ENCODE measurements at regions not wholly inside any gene's neighbourhood (a gene's known extent, or its start where the extent isn't known, plus 50 kb on each side); places are given as distances from the start of the nearest gene placed in this dataset.

DNA sequence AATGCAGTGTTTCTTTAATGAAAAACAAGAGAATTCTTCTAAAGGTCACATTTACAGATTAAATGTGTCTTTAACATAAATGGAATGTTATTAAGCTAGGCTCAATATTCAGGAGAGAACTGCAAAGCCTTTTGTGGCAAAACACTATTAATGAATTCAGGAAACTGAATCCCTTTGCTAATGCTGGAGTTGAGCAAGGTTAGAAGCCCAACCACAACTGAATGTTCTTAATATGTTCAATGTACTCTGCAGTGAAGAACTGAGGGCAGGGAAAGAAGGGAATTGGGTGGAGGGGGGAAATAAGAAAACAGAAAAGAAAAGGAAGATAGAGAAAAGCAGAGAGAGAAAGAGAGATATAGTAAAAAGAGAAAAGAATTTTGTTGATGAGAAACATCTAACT, 276.7 kb upstream of the TMEM161B start:
- Histone ChIP-seq H4K5ac (ENCODE audit: insufficient read length, low read depth, low read length) (no peak overlapping the region), H2BK5ac (ENCODE audit: low read depth, low read length) (no peak overlapping the region), H2BK15ac (ENCODE audit: low read length) (no peak overlapping the region), H2AK5ac (ENCODE audit: low read depth, low read length) (no peak overlapping the region), H3K4me1 (replicated peaks in 1 of 4; ENCODE audit: control insufficient read depth in 3 of 4, insufficient read depth in 4 of 4, low read length in 3 of 4) (peaks cover 0 to 3% (median 0%) of the 10 kb centered on the region in 4 experiments; a peak in 1 of 7 replicates), H3K14ac (ENCODE audit: insufficient read length) (no peak overlapping the region), H3K23me2 (ENCODE audit: low read depth, low read length) (no peaks in the 10 kb centered on the region), H3K9ac (replicated peaks in 1 of 4; ENCODE audit: extremely low read depth in 1 of 4, low read depth in 3 of 4, low read length in 3 of 4) (no peak overlapping the region), H3K4ac (replicated peaks; ENCODE audit: insufficient read length, low read depth, low read length) (no peak overlapping the region), H3K79me1 (ENCODE audit: low read depth, low read length) (no peaks in the 10 kb centered on the region), H4K20me1 (replicated peaks in 1 of 2; ENCODE audit: control insufficient read depth in 1 of 2, insufficient read depth in 2 of 2, low read length in 2 of 2) (no peaks in the 10 kb centered on the region), H2BK12ac (ENCODE audit: low read depth, low read length) (no peak overlapping the region), H2BK120ac (replicated peaks; ENCODE audit: low read depth, low read length) (no peak overlapping the region), H3K27ac (ENCODE audit: low read depth, low read length) (no peak overlapping the region), H3K36me3 (ENCODE audit: control insufficient read depth in 2 of 4, insufficient read depth in 4 of 4, low read length in 3 of 4) (no peaks in the 10 kb centered on the region), H3K79me2 (ENCODE audit: control insufficient read depth in 1 of 2, insufficient read depth in 2 of 2, low read length in 2 of 2) (no peaks in the 10 kb centered on the region), H2AFZ (ENCODE audit: low read length) (no peak overlapping the region), H3K18ac (ENCODE audit: extremely low read depth, low read length) (no peak overlapping the region), H3K56ac (replicated peaks; ENCODE audit: insufficient read length, low read depth, low read length) (no peak overlapping the region), H3K9me3 (ENCODE audit: insufficient read depth in 2 of 2, low read depth in 1 of 2, low read length in 1 of 2) (no peaks in the 10 kb centered on the region), H4K8ac (ENCODE audit: extremely low read depth, insufficient read depth, low read length) (no peak overlapping the region), H3K23ac (ENCODE audit: insufficient read length) (no peak overlapping the region), H3K4me2 (ENCODE audit: insufficient read depth in 1 of 2, low read depth in 2 of 2, low read length in 2 of 2) (no peak overlapping the region), H3K27me3 (replicated peaks in 1 of 4; ENCODE audit: control insufficient read depth in 3 of 4, extremely low read depth in 1 of 4, insufficient read depth in 3 of 4, low read length in 3 of 4) (peaks cover 0 to 1% (median 0%) of the 10 kb centered on the region in 4 experiments; a peak in 1 of 7 replicates), H2BK20ac (ENCODE audit: low read length) (no peak overlapping the region), H3K4me3 (ENCODE audit: extremely low read depth in 1 of 4, insufficient read depth in 2 of 4, low read depth in 3 of 4, low read length in 4 of 4) (no peak overlapping the region), H4K91ac (replicated peaks; ENCODE audit: insufficient read length, low read length) (no peak overlapping the region)
- ChIA-PET POLR2A (ENCODE audit: partially characterized antibody) (no interaction called here), CTCF (ENCODE audit: partially characterized antibody) (no interaction called here)
- TF ChIP-seq TCF12 (IDR thresholded peaks at IDR 0.05; ENCODE audit: low read depth, low read length) (no peak), CBX8 (IDR thresholded peaks at IDR 0.05; ENCODE audit: borderline replicate concordance, low read depth, low read length) (no peak), SP4 (IDR thresholded peaks at IDR 0.05; ENCODE audit: low read length) (no peak), SIN3A (conservative IDR thresholded peaks at IDR 0.05 in 1 of 2, IDR thresholded peaks at IDR 0.05 in 1 of 2; ENCODE audit: low read depth in 1 of 2, low read length in 2 of 2) (no peak), RBBP5 (IDR thresholded peaks at IDR 0.05; ENCODE audit: borderline replicate concordance, low read depth, low read length) (no peak), CTBP2 (IDR thresholded peaks at IDR 0.05; ENCODE audit: borderline replicate concordance, insufficient read depth, insufficient read length, low read length) (no peak), KDM1A (IDR thresholded peaks at IDR 0.05; ENCODE audit: borderline replicate concordance, low read length) (no peak), JUN (IDR thresholded peaks at IDR 0.05; ENCODE audit: low read depth, low read length) (no peak)
- FAIRE-seq (no peak), DNase-seq (ENCODE audit: low read depth in 1 of 2, low spot score in 2 of 2) (no peak)
